Tibial nerve (tissue), 4 donors: ENCODE measurements at regions not wholly inside any gene's neighbourhood (a gene's known extent, or its start where the extent isn't known, plus 50 kb on each side); places are given as distances from the start of the nearest gene placed in this dataset.

Experiments
- DNase-seq, 2 donors: peaks; one replicate each; pipeline ENCODE4 v3.0.0-alpha.2; 2019; ENCODE audit warnings: low spot score in 2 of 2
- H3K27ac ChIP-seq, 4 donors: fragments of 200-600 bp; sonication (generic) in 3 of 4; one replicate each; pipeline ENCODE4 v1.5.1; 2017 to 2019; ENCODE audit warnings: mild to moderate bottlenecking in 1 of 4
- H3K27me3 ChIP-seq, 2 donors: fragments of 200-600 bp; sonication (generic) in 1 of 2; one replicate each; pipeline versions ENCODE4 v1.5.1 to v1.6.0; 2017 to 2019
- H3K36me3 ChIP-seq, 3 donors: fragments of 200-600 bp; sonication (generic); one replicate each; pipeline ENCODE4 v1.5.1; 2018 to 2019
- H3K4me1 ChIP-seq, 4 donors: fragments of 200-600 bp; sonication (generic) in 3 of 4; one replicate each; pipeline ENCODE4 v1.5.1; 2017 to 2019
- H3K4me3 ChIP-seq, 4 donors: fragments of 200-600 bp; sonication (generic) in 3 of 4; one replicate each; pipeline ENCODE4 v1.5.1; 2017 to 2019; ENCODE audit warnings: mild to moderate bottlenecking in 1 of 4, moderate library complexity in 1 of 4
- H3K9me3 ChIP-seq, 4 donors: fragments of 200-600 bp; sonication (generic) in 3 of 4; one replicate each; pipeline ENCODE4 v1.5.1; 2017 to 2019
- CTCF ChIP-seq, 5 experiments: fragments of 200-600 bp in 3 of 5; fragments of 450-650 bp in 2 of 5; sonication (generic) in 3 of 5; IDR thresholded peaks; one replicate each; pipeline ENCODE4 v1.5.1; 2016 to 2019; ENCODE audit warnings: antibody characterized with exemption in 5 of 5, mild to moderate bottlenecking in 3 of 5, moderate library complexity in 2 of 5
- EP300 ChIP-seq, 2 donors: sonication (generic); formaldehyde crosslinking; IDR thresholded peaks; one replicate each; pipeline ENCODE4 v1.6.1; 2017; ENCODE audit warnings: antibody characterized with exemption in 2 of 2, mild to moderate bottlenecking in 1 of 2
- POLR2A ChIP-seq, 2 donors: fragments of 450-650 bp; IDR thresholded peaks; one replicate each; pipeline ENCODE4 v1.6.1; 2017; ENCODE audit warnings: antibody characterized with exemption in 2 of 2, mild to moderate bottlenecking in 2 of 2, moderate library complexity in 2 of 2
- WGBS, 2 donors: methylation state at CpG; one replicate each; pipeline ENCODE4 v1.1.5; 2018; 5-methylcytosine and 5-hydroxymethylcytosine counted together

GRCh38 chr15:46996359-46996758, 720.9 kb upstream of the SEMA6D start:
- no peak for DNase-seq
- H3K9me3 ChIP-seq: peaks cover 0 to 43% (median 2%) of the 10 kb centered on the region in 4 donors
- TF ChIP-seq POLR2A (IDR thresholded peaks at IDR 0.05) (no peak), EP300 (IDR thresholded peaks at IDR 0.05) (no peak), CTCF (IDR thresholded peaks at IDR 0.05) (no peak)
- no peaks in the 10 kb centered on the region for H3K27me3 ChIP-seq
- H3K27ac ChIP-seq: no peak overlapping the region
- no peaks in the 10 kb centered on the region for H3K4me1 ChIP-seq
- WGBS, 2 donors: 62 to 100% methylated on average over 3 of the region's 3 CpGs
- no peak overlapping the region for H3K4me3 ChIP-seq
- H3K36me3 ChIP-seq: no peaks in the 10 kb centered on the region

- 75 to 85% methylated on average over 3 of the region's 3 CpGs for WGBS, 2 donors
- H3K27ac ChIP-seq: no peak overlapping the region
- no peaks in the 10 kb centered on the region for H3K36me3 ChIP-seq
- H3K4me3 ChIP-seq: no peak overlapping the region
- H3K9me3 ChIP-seq: peaks cover 0 to 36% (median 0%) of the 10 kb centered on the region in 4 donors
- DNase-seq: no peak
- no peaks in the 10 kb centered on the region for H3K4me1 ChIP-seq
- no peaks in the 10 kb centered on the region for H3K27me3 ChIP-seq
- TF ChIP-seq POLR2A (IDR thresholded peaks at IDR 0.05) (no peak), EP300 (IDR thresholded peaks at IDR 0.05) (no peak), CTCF (IDR thresholded peaks at IDR 0.05) (no peak)
These were observed 719.8 kb upstream of the SEMA6D start for GRCh38 chr15:46997501-46997900.

GRCh38 chr15:47003568-47003967, 713.7 kb upstream of the SEMA6D start:
- Histone ChIP-seq H3K4me3 (no peak overlapping the region), H3K27ac (no peak overlapping the region), H3K9me3 (peaks cover 0 to 30% (median 4%) of the 10 kb centered on the region in 4 donors), H3K4me1 (no peaks in the 10 kb centered on the region), H3K27me3 (no peaks in the 10 kb centered on the region), H3K36me3 (no peaks in the 10 kb centered on the region)
- WGBS, 2 donors: 41 to 48% methylated on average over 1 of the region's 1 CpG
- no peak for DNase-seq
- TF ChIP-seq CTCF (IDR thresholded peaks at IDR 0.05) (no peak), EP300 (IDR thresholded peaks at IDR 0.05) (no peak), POLR2A (IDR thresholded peaks at IDR 0.05) (no peak)

GRCh38 chr15:47013446-47013845, 703.9 kb upstream of the SEMA6D start:
- no peak for DNase-seq
- no peak overlapping the region for H3K4me3 ChIP-seq
- H3K36me3 ChIP-seq: no peaks in the 10 kb centered on the region
- H3K4me1 ChIP-seq: no peaks in the 10 kb centered on the region
- no peak overlapping the region for H3K27ac ChIP-seq
- H3K9me3 ChIP-seq: peaks cover 0 to 11% (median 0%) of the 10 kb centered on the region in 4 donors
- TF ChIP-seq CTCF (IDR thresholded peaks at IDR 0.05) (no peak), POLR2A (IDR thresholded peaks at IDR 0.05) (no peak), EP300 (IDR thresholded peaks at IDR 0.05) (no peak)
- no peaks in the 10 kb centered on the region for H3K27me3 ChIP-seq

GRCh38 chr15:47027322-47027946, 689.9 kb upstream of the SEMA6D start:
- Histone ChIP-seq H3K4me1 (no peaks in the 10 kb centered on the region), H3K4me3 (no peak overlapping the region), H3K27me3 (no peaks in the 10 kb centered on the region), H3K27ac (no peak overlapping the region), H3K9me3 (peaks cover 0 to 5% (median 0%) of the 10 kb centered on the region in 4 donors), H3K36me3 (no peaks in the 10 kb centered on the region)
- TF ChIP-seq CTCF (IDR thresholded peaks at IDR 0.05) (no peak), EP300 (IDR thresholded peaks at IDR 0.05) (no peak), POLR2A (IDR thresholded peaks at IDR 0.05) (no peak)
- no peak for DNase-seq
- WGBS, 2 donors: 82 to 84% methylated on average over 5 of the region's 5 CpGs
